KBM-7 (cell line): ENCODE measurements at regions not wholly inside any gene's neighbourhood (a gene's known extent, or its start where the extent isn't known, plus 50 kb on each side); places are given as distances from the start of the nearest gene placed in this dataset.
A peak's percentile ranks its signal among the peaks of the same experiment; 100 is the strongest.

ENCODE experiments used
- DNase-seq: peaks from one replicate; pipeline ENCODE4 v3.0.0-alpha.2; 2015
- in situ Hi-C: fragments of 300-500 bp; cut with MboI; formaldehyde crosslinking; loops from 2 replicates; pipeline ENCODE4 v1.14.3; 2020; ENCODE audit warnings: low sequenced_read_pairs, low pct_unique_long_range_greater_than_20kb, mixed read lengths

- in situ Hi-C loops = no loop called here
- DNase-seq = no peak
Measured at GRCh38 chr2:145137901-145138300, 618.0 kb upstream of the ZEB2 start.

- DNase-seq = no peak
- in situ Hi-C loops = no loop called here
Measured at GRCh38 chr2:145137211-145137610, 617.3 kb upstream of the ZEB2 start.

DNA sequence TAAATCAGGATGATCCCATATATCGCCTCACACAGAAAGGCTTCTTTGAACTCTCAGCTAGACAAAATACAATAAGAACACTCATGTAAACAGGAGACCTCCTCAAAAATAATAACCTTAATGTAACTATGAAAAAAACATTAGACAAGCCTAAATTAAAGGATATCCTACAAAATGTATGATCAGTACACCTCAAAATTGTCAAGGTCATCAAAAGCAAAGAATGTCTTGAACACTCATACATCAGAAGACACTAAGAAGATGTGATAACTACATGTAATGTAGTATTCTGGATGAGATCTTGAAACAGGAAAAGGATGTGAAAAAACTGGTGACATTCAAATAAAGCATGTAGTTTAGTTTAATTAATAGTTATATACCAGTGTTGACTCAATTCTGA is 616.8 kb upstream of the ZEB2 start:
- in situ Hi-C loops = no loop called here
- DNase-seq = no peak

- DNase-seq = no peak
- in situ Hi-C loops = no loop called here
Measured at GRCh38 chr2:145126146-145126545, 606.2 kb upstream of the ZEB2 start.

DNA sequence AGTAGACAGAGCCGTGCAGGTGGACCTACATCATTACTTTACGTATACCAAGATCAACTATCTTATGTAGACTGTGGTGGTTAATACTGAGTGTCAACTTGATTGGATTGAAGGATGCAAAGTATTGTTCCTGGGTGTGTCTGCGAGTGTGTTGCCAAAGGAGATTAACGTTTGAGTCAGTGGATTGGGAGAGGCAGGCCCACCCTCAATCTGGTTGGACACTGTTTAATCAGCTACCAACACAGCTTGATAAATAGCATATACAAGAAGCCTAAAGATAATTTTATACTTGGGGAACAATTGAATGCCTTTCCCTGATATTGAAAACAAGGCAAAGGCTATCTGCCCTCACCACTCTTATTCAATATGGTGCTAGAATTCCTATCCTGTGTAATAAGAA is 604.2 kb upstream of the ZEB2 start:
- DNase-seq = no peak
- in situ Hi-C loops = no loop called here

- in situ Hi-C loops = no loop called here
- DNase-seq = no peak
Measured at GRCh38 chr2:145123606-145124005, 603.7 kb upstream of the ZEB2 start.

GRCh38 chr2:145119225-145119624 is 599.3 kb upstream of the ZEB2 start:
- no peak for DNase-seq
- in situ Hi-C loops = no loop called here

DNA sequence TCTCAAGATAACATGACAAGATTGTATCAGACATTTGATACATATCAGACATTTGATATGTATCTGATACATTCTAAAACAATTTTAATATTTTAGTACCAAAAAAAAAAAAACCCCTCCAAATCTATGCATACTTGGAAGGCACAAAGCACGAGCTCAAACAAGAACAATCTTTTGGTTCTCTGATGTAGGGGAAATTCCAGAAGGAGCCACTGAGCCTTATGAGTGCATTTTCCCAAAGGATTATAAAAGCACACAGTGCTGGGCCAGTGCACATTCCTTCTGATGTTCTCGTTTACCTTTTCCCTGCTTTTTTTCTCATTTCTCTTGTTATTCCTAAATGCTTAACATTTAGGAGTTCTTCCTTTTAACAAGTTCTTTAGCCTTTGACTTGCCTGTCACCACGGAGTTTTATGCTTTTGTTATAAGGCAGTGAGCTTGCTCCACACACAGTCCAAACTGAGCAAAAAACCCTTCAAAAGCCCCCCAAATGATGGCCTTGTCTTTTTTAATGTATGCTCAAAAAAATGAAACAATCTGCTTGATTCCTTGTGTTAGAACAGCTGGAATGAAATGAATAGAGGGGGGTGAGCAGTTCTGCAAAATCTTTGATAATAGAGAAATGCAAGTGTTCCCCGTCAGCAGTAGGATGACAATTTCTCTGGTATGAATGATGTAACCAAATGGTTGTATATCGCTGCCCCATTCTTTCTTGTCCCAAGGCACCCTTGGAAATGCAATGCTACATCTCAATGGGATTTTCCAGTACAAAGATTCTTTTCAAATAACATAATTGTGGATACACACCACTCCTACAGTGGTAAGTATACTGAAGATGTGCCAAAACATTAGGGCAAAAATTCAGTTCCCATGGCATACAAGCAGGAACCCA is 597.2 kb upstream of the ZEB2 start:
- in situ Hi-C loops = no loop called here

GRCh38 chr2:145116056-145116455 is 596.1 kb upstream of the ZEB2 start:
- DNase-seq = no peak
- in situ Hi-C loops = no loop called here

More for the DNA sequence above, 597.2 kb upstream of the ZEB2 start:
- DNase-seq = no peak

DNA sequence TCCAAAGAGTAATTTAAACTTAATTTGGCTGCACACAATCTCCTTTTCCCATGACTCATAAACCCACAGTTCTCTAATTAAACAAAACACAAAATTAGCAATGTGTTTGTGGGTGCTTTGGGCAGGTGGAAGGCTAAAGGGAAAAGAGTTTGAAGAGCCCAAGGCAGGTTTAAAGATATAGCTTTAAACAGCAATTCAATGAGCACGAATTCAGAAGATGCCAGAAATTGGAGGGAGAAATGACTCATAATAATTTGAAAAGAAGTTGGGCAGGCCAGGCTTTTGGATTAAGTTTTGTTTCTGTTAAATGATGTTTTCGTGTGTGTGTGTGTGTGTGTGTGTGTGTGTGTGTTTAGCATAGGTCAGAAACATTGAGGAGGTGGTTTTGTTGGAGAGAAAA is 594.8 kb upstream of the ZEB2 start:
- no peak for DNase-seq

DNA sequence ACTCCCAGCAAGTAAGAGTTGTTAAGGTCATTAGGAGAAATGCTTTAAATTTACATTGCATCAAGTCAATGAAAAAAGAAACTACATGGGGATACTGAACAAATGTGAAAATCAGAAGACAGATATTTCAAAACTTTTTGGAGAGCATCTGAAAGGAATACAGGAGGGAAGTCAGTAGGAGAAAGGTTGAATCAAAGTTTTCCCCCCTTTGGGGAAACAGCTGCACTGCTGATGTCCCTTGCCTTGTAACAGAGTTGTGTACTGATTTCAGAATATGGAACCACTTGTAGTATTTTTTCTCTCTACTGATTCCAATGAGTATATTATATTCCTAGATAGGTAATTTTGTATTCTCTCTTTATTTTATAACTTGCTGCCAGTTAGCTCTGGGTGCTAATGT is 592.5 kb upstream of the ZEB2 start:
- in situ Hi-C loops = no loop called here
- DNase-seq = no peak

More for the DNA sequence above, 594.8 kb upstream of the ZEB2 start:
- in situ Hi-C loops = no loop called here

DNA sequence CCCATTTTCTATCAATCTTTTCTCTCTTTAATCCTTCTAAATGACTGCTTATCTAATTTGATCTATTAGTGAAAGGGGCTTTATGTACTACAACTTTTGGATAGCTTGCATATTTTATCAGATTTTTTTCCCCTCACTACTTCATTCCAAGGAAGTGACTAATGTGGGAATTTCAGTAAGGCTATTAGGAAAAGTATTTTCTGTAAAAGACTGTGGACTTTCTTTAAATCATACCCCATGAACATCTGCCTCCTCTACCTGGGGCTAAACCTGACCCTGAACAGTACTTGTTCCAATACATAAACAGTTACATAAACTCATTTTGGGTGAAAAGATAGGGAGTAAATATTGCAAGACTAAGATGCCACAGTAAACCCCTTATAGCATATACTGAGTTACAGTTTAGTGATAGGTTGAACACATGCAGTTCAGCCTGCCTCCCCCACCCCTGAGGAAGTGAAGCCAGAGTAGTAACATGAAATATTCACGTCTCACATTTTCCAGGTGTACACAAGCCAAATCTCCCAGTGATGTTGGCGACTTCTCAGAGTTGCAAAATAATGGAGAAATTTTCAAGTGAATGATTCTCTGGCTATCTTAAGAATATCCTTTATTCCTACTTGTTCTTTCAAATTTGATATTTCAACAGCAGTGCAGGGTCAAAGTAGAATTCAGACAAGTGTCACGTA is 590.9 kb upstream of the ZEB2 start:
- DNase-seq = no peak
- in situ Hi-C loops = no loop called here

GRCh38 chr2:145108959-145109710 is 589.2 kb upstream of the ZEB2 start:
- DNase-seq = no peak
- in situ Hi-C loops = no loop called here

DNA sequence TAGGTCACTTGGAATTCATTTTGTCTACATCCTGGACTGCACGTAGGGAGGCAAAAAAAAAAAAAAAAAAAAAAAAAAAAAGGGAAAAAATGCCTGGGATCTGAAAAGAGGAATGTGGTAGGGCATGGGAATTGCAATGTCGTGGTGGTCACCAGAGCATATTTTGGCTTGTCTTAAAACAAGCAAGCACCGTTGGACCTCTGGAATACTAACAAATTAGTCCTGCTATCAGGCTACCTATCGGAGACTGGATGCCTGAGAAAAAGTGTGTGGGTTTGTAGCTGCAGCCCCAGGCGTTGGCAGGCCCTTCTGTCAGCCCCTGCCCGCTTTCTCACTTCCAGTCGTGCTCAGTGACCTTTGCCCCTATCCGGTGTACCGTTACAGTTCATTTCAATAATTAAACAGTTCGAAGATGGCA is 588.5 kb upstream of the ZEB2 start:
- in situ Hi-C loops = no loop called here
- DNase-seq = no peak

- DNase-seq = no peak
- in situ Hi-C loops = no loop called here
Measured at GRCh38 chr2:145106293-145106692, 586.4 kb upstream of the ZEB2 start.

DNA sequence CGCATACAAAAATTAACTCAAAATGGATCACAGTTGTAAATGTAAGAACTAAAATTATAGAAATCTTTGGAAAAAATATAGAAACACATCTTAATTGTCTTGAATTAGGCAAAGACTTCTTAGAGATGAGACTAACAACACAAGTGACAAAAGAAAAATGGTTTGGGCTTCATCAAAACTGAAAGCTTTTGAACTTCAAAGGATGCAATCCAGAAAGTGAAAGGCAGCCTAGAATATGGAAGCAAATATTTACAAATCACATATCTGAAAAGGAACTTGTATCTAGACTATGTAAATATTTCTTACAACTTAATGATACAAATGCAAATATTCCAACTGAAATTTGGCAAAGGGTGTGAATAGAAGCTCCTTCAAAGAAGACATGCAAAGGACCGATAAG is 582.8 kb upstream of the ZEB2 start:
- DNase-seq = no peak
- in situ Hi-C loops = no loop called here

GRCh38 chr2:145100301-145100700 is 580.4 kb upstream of the ZEB2 start:
- in situ Hi-C loops = no loop called here
- DNase-seq = no peak

- DNase-seq = no peak
- in situ Hi-C loops = no loop called here
Measured at GRCh38 chr2:145096582-145096981, 576.7 kb upstream of the ZEB2 start.

DNA sequence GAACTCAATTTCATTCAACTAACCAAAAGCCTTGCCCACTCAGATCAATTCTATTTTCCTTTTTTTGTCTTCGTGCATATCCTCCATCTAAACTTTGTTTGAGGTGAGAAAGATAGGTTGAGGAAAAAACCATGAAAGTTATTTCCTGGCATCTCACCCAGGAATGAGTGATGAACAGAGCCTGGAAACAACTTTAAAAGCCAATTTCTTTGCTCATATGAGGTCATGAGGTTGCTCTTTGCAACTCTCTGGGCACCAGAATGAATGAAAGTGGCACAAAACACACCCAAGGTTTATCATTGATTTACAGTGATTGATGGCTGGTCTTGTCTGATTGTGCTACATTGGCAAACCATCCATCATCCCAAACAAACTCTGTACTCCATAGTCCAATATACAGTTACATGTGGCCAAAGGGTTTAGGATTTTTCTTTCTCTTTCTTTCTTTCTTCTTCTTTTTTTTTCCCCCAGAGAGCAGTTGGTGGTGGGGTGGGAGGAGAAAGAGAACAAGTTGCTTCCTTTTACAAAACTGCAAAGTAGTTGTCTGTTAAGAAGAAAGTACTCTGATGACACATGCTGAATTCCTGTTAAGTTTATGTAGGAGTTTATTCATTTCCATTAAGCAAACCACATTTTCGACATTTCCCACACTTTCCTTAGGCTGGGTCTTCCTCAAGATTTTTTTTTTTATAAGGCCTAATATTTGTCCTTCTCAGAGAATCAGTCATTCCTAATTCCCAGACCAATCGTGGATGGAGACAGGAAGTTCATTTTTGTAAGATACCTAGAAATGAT is 575.9 kb upstream of the ZEB2 start:
- in situ Hi-C loops = no loop called here

More for the DNA sequence above, 575.9 kb upstream of the ZEB2 start:
- DNase-seq = peak; percentile 17
